ENCODE measurements at regions not wholly inside any gene's neighbourhood (a gene's known extent, or its start where the extent isn't known, plus 50 kb on each side); places are given as distances from the start of the nearest gene placed in this dataset.
"Not testable (repeated sequence)": the region's sequence is repeated elsewhere in the genome, so short reads cannot be mapped to it uniquely, and the experiment has no call there.

GRCh38 chr15:92780843-92781242, 119.3 kb upstream of the CHD2 start:
- no peak for ATAC-seq
- no peak for TF ChIP-seq SNAI2 (CRISPR knock-in tag; IDR thresholded peaks at IDR 0.05)
- TF ChIP-seq ARNTL (CRISPR knock-in tag; IDR thresholded peaks at IDR 0.05; ENCODE audit: borderline replicate concordance, low read depth) = no peak
- no peak for TF ChIP-seq ESRRG (CRISPR knock-in tag; IDR thresholded peaks at IDR 0.05)
- TF ChIP-seq CREB5 (CRISPR knock-in tag; IDR thresholded peaks at IDR 0.05; ENCODE audit: low read depth) = no peak
- TF ChIP-seq BACH2 (CRISPR knock-in tag; IDR thresholded peaks at IDR 0.05; ENCODE audit: borderline replicate concordance) = no peak
- no peak for TF ChIP-seq ZNF70 (CRISPR knock-in tag; IDR thresholded peaks at IDR 0.05)
- no peak for TF ChIP-seq OSR1 (CRISPR knock-in tag; IDR thresholded peaks at IDR 0.05)

- TF ChIP-seq ZC3H10 (CRISPR knock-in tag; IDR thresholded peaks at IDR 0.05) (no peak), TOX (CRISPR knock-in tag; IDR thresholded peaks at IDR 0.05; ENCODE audit: borderline replicate concordance) (no peak), ZNF8 (CRISPR knock-in tag; IDR thresholded peaks at IDR 0.05) (no peak), ISL1 (CRISPR knock-in tag; IDR thresholded peaks at IDR 0.05) (no peak), CREB5 (CRISPR knock-in tag; IDR thresholded peaks at IDR 0.05; ENCODE audit: low read depth) (no peak), CSDC2 (CRISPR knock-in tag; IDR thresholded peaks at IDR 0.05) (no peak), SNAI2 (CRISPR knock-in tag; IDR thresholded peaks at IDR 0.05) (no peak)
- TF ChIP-seq, protein P1, sequence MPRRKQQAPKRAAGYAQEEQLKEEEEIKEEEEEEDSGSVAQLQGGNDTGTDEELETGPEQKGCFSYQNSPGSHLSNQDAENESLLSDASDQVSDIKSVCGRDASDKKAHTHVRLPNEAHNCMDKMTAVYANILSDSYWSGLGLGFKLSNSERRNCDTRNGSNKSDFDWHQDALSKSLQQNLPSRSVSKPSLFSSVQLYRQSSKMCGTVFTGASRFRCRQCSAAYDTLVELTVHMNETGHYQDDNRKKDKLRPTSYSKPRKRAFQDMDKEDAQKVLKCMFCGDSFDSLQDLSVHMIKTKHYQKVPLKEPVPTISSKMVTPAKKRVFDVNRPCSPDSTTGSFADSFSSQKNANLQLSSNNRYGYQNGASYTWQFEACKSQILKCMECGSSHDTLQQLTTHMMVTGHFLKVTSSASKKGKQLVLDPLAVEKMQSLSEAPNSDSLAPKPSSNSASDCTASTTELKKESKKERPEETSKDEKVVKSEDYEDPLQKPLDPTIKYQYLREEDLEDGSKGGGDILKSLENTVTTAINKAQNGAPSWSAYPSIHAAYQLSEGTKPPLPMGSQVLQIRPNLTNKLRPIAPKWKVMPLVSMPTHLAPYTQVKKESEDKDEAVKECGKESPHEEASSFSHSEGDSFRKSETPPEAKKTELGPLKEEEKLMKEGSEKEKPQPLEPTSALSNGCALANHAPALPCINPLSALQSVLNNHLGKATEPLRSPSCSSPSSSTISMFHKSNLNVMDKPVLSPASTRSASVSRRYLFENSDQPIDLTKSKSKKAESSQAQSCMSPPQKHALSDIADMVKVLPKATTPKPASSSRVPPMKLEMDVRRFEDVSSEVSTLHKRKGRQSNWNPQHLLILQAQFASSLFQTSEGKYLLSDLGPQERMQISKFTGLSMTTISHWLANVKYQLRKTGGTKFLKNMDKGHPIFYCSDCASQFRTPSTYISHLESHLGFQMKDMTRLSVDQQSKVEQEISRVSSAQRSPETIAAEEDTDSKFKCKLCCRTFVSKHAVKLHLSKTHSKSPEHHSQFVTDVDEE (CRISPR knock-in tag; IDR thresholded peaks at IDR 0.05) = no peak
These were observed 118.1 kb upstream of the CHD2 start for GRCh38 chr15:92781925-92782453.

DNA sequence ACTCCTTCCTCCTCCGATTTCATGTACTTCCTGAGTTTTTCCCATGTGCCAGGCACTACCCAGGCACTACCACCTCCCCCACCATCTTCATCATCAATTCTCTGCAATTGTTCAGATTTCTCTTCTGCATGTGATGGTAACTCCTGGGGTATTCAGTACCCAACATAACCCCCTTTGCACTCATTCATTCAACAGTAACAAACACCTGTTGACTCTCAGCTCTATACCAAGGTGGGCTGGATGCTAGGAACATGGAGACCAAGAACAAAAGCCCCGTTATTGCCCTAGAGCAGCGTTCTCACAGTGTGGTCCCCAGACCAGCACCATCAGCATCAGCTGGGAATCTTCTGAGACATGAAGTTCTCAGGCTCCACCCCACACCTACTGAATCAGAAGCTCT, 113.0 kb upstream of the CHD2 start:
- no peak for ATAC-seq
- TF ChIP-seq TOX (CRISPR knock-in tag; IDR thresholded peaks at IDR 0.05; ENCODE audit: borderline replicate concordance) (no peak), ISL1 (CRISPR knock-in tag; IDR thresholded peaks at IDR 0.05) (no peak), ZFP30 (CRISPR knock-in tag; IDR thresholded peaks at IDR 0.05) (no peak), TCF4 (CRISPR knock-in tag; IDR thresholded peaks at IDR 0.05; ENCODE audit: borderline replicate concordance) (no peak), ZC3H10 (CRISPR knock-in tag; IDR thresholded peaks at IDR 0.05) (no peak), PPARA (CRISPR knock-in tag; IDR thresholded peaks at IDR 0.05; ENCODE audit: borderline replicate concordance) (no peak)

More at GRCh38 chr15:92781925-92782453, 118.1 kb upstream of the CHD2 start:
- no peak for ATAC-seq

GRCh38 chr15:92788196-92788595, 111.9 kb upstream of the CHD2 start:
- ATAC-seq = no peak
- TF ChIP-seq ZFP3 (CRISPR knock-in tag; IDR thresholded peaks at IDR 0.05) = no peak
- TF ChIP-seq ZFP30 (CRISPR knock-in tag; IDR thresholded peaks at IDR 0.05) = no peak
- no peak for TF ChIP-seq TCF4 (CRISPR knock-in tag; IDR thresholded peaks at IDR 0.05; ENCODE audit: borderline replicate concordance)
- no peak for TF ChIP-seq ZNF70 (CRISPR knock-in tag; IDR thresholded peaks at IDR 0.05)
- TF ChIP-seq CREB5 (CRISPR knock-in tag; IDR thresholded peaks at IDR 0.05; ENCODE audit: low read depth) = no peak
- TF ChIP-seq ZC3H10 (CRISPR knock-in tag; IDR thresholded peaks at IDR 0.05) = no peak
- TF ChIP-seq ESRRG (CRISPR knock-in tag; IDR thresholded peaks at IDR 0.05) = no peak
- no peak for TF ChIP-seq GLIS3 (CRISPR knock-in tag; IDR thresholded peaks at IDR 0.05)
- no peak for TF ChIP-seq TOX (CRISPR knock-in tag; IDR thresholded peaks at IDR 0.05; ENCODE audit: borderline replicate concordance)
- TF ChIP-seq SNAI2 (CRISPR knock-in tag; IDR thresholded peaks at IDR 0.05) = no peak
- TF ChIP-seq ZNF8 (CRISPR knock-in tag; IDR thresholded peaks at IDR 0.05) = no peak
- no peak for TF ChIP-seq ZNF565 (CRISPR knock-in tag; conservative IDR thresholded peaks at IDR 0.05; ENCODE audit: low read depth)

DNA sequence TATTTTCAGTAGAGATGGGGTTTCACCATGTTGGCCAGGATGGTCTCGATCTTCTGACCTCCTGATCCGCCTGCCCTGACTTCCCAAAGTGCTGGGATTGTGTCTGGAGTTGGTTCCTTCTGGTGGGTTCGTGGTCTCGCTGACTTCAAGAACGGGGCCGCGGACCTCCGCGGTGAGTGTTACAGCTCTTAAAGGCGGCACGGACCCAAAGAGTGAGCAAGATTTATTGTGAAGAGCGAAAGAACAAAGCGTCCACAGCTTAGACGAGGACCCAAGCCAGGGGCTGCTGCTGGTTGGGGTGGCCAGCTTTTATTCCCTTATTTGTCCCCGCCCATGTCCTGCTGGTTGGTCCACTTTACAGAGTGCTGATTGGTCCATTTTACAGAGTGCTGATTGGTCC, 111.3 kb upstream of the CHD2 start:
- not testable (repeated sequence) for ATAC-seq

All from SK-N-SH treated with all-trans-retinoic acid at 6 μM for 48 hours (cell line).